Left lung (tissue), 4 donors: ENCODE measurements at regions not wholly inside any gene's neighbourhood (a gene's known extent, or its start where the extent isn't known, plus 50 kb on each side); places are given as distances from the start of the nearest gene placed in this dataset.

ENCODE experiments used
- ATAC-seq: fragments of 200-7000 bp; cut with Tn5 transposase; one replicate; pipeline ENCODE4 v1.9.1; 2020; ENCODE audit warnings: moderate library complexity
- DNase-seq, 4 donors: peaks; one replicate each; pipeline ENCODE4 v3.0.0-alpha.2; 2013 to 2020
- H3K27ac ChIP-seq, 2 donors: fragments of 200-600 bp; sonication (generic) in 1 of 2; one replicate each; pipeline versions ENCODE4 v1.5.0 to v1.8.0; 2020 to 2021
- H3K27me3 ChIP-seq, 2 donors: fragments of 200-600 bp; sonication (generic) in 1 of 2; one replicate each; pipeline versions ENCODE4 v1.5.0 to v1.8.0; 2020 to 2021
- H3K36me3 ChIP-seq, 2 donors: fragments of 200-600 bp; sonication (generic) in 1 of 2; one replicate each; pipeline versions ENCODE4 v1.5.0 to v1.8.0; 2020 to 2021
- H3K4me1 ChIP-seq, 2 donors: fragments of 200-600 bp; one replicate each; pipeline ENCODE4 v1.8.0; 2021
- H3K4me3 ChIP-seq, 2 donors: fragments of 200-600 bp; sonication (generic) in 1 of 2; one replicate each; pipeline versions ENCODE4 v1.5.0 to v1.8.0; 2020 to 2021; ENCODE audit warnings: mild to moderate bottlenecking in 1 of 2
- H3K9me3 ChIP-seq, 2 donors: fragments of 200-600 bp; sonication (generic) in 1 of 2; one replicate each; pipeline versions ENCODE4 v1.5.0 to v1.8.0; 2020 to 2021
- intact Hi-C, 2 donors: fragments of 100-400 bp; cut with DNase I; formaldehyde crosslinking; loops; one replicate each; pipeline versions ENCODE4 v1.11.2 to v1.14.2; 2022
- TF ChIP-seq, protein P1 (sequence below), 2 donors: fragments of 200-600 bp; sonication (generic) in 1 of 2; IDR thresholded peaks; one replicate each; pipeline versions ENCODE4 v1.5.0 to v1.8.0; 2021; ENCODE audit warnings: antibody characterized with exemption in 2 of 2
- donor health status: DM: no; HTN: yes; CAD: no.
- donor health status: DM: no; HTN: no; CAD: no.

DNA sequence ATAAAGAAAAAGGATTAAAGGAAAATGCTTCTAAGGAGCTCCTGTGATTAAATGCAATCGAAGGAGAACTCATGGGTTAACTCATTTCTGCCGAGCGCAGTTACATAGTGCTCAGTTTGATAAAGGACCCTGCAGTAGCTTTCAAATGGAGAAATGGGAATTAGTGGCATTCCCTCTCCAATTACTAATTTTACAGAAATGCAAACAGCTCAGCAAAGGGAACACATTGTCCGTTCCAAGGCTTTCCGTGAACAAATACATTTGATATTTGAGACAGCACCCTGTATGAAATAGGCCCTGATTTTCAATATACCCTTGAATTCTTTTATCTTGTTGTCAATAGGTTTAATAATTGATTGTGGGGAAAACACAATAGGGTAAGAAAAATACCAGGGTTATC is 375.9 kb upstream of the TSHZ2 start:
- Histone ChIP-seq H3K27ac (no peak overlapping the region), H3K4me1 (no peaks in the 10 kb centered on the region), H3K4me3 (no peak overlapping the region), H3K27me3 (no peaks in the 10 kb centered on the region), H3K9me3 (no peaks in the 10 kb centered on the region), H3K36me3 (no peaks in the 10 kb centered on the region)
- DNase-seq (no peak), ATAC-seq (no peak)
- intact Hi-C loops = no loop called here
- TF ChIP-seq, protein P1, sequence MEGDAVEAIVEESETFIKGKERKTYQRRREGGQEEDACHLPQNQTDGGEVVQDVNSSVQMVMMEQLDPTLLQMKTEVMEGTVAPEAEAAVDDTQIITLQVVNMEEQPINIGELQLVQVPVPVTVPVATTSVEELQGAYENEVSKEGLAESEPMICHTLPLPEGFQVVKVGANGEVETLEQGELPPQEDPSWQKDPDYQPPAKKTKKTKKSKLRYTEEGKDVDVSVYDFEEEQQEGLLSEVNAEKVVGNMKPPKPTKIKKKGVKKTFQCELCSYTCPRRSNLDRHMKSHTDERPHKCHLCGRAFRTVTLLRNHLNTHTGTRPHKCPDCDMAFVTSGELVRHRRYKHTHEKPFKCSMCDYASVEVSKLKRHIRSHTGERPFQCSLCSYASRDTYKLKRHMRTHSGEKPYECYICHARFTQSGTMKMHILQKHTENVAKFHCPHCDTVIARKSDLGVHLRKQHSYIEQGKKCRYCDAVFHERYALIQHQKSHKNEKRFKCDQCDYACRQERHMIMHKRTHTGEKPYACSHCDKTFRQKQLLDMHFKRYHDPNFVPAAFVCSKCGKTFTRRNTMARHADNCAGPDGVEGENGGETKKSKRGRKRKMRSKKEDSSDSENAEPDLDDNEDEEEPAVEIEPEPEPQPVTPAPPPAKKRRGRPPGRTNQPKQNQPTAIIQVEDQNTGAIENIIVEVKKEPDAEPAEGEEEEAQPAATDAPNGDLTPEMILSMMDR (IDR thresholded peaks at IDR 0.05) = no peak

DNA sequence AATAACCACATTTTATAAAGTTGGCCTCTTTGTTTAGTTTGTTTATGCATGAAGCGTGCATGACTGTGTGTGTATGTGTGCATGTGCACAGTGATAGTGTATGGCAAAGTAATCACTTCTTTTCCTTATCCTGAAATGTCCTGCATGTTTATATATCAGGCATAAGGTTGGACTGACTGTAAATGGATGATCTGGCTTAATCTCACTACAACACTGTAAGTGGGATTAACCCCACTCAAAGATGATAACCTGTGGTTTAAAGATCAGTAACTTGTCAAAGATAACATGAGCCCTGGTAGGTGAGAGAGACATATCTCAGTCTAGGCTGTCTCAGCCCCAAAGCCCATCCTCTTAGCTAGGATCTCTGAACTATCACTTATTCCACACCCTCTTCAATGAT is 376.6 kb upstream of the TSHZ2 start:
- intact Hi-C loops = no loop called here
- no peak overlapping the region for H3K27ac ChIP-seq
- TF ChIP-seq, protein P1 (IDR thresholded peaks at IDR 0.05) = no peak
- no peaks in the 10 kb centered on the region for H3K36me3 ChIP-seq
- H3K9me3 ChIP-seq = no peaks in the 10 kb centered on the region
- ATAC-seq = no peak
- no peak overlapping the region for H3K4me3 ChIP-seq
- DNase-seq = no peak
- H3K4me1 ChIP-seq = no peaks in the 10 kb centered on the region
- no peaks in the 10 kb centered on the region for H3K27me3 ChIP-seq

DNA sequence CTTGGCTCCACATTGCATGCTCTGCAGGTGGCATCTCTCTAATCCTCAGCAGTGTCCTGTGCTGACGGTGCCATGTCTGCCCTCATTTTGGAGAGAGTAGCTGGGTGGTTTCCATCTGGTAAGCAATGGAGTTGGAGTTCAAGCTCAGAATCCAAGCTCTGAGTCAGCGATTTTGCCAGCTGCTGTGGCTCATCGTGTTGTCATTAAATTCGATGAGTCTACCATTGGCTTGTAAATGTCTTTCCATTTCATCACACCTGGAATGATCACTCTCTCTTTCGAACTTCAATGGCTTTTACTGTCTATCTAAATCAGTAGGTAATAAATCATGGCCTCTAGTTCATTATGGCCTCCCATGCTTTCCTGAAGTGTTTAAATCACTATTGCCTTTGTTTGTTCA is 378.5 kb upstream of the TSHZ2 start:
- TF ChIP-seq, protein P1 (IDR thresholded peaks at IDR 0.05) = no peak
- H3K4me1 ChIP-seq = no peaks in the 10 kb centered on the region
- ATAC-seq (no peak), DNase-seq (no peak)
- no peaks in the 10 kb centered on the region for H3K36me3 ChIP-seq
- no peaks in the 10 kb centered on the region for H3K27me3 ChIP-seq
- no peak overlapping the region for H3K27ac ChIP-seq
- no peaks in the 10 kb centered on the region for H3K9me3 ChIP-seq
- H3K4me3 ChIP-seq = no peak overlapping the region
- intact Hi-C loops = no loop called here

DNA sequence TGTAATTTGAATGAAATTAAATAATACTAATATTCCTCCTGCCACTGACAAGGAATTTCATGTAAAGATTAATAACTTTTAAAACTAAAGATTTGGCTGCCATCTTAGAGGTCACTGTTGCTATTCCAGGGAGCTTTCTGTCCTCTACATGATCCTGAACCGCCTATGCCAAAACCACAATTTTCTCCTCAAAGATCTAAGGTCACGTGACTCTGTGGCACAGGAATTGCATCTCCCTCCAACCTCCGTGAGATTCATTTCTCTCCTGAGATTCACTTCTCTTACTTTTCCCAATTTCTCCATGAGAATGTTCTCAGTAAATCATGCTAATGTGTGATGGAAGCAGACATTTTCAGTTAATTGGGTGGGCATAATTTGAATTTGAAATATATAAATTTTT is 379.6 kb upstream of the TSHZ2 start:
- Histone ChIP-seq H3K27me3 (no peaks in the 10 kb centered on the region), H3K27ac (no peak overlapping the region), H3K9me3 (no peaks in the 10 kb centered on the region), H3K36me3 (no peaks in the 10 kb centered on the region), H3K4me1 (no peaks in the 10 kb centered on the region), H3K4me3 (no peak overlapping the region)
- TF ChIP-seq, protein P1 (IDR thresholded peaks at IDR 0.05) = no peak
- DNase-seq (no peak), ATAC-seq (no peak)
- intact Hi-C loops = no loop called here

DNA sequence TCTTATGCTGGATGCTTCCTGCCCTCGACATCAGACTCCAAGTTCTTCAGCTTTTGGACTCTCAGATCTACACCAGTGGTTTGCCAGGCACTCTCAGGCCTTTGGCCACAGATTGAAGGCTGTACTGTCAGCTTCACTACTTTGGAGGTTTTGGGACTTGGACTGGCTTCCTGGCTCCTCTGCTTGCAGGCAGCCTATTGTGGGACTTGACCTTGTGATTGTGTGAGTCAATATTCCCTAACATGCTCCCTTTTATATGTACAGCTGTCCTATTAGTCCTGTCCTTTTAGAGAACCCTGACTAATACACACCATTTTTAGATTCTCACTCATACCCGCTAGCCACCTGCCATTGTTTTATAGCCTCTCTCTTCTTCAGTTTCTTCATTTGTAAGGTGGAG is 382.1 kb upstream of the TSHZ2 start:
- intact Hi-C loops = no loop called here
- ATAC-seq = no peak

More for the DNA sequence above, 382.1 kb upstream of the TSHZ2 start:
- TF ChIP-seq, protein P1 (IDR thresholded peaks at IDR 0.05) = no peak
- H3K4me1 ChIP-seq = no peaks in the 10 kb centered on the region
- no peaks in the 10 kb centered on the region for H3K36me3 ChIP-seq
- H3K27ac ChIP-seq = no peak overlapping the region
- no peaks in the 10 kb centered on the region for H3K9me3 ChIP-seq
- no peak for DNase-seq
- H3K4me3 ChIP-seq = no peak overlapping the region
- H3K27me3 ChIP-seq = no peaks in the 10 kb centered on the region
